Neural progenitor cell (in vitro differentiated cells): ENCODE measurements at regions not wholly inside any gene's neighbourhood (a gene's known extent, or its start where the extent isn't known, plus 50 kb on each side); places are given as distances from the start of the nearest gene placed in this dataset.

Source experiments
- EZH2phosphoT487 ChIP-seq: fragments of 200-600 bp; sonication (generic); IDR thresholded peaks from 2 replicates; pipeline ENCODE4 v1.6.1; 2017; ENCODE audit warnings: antibody characterized with exemption
- TF ChIP-seq, protein P1 (sequence below): fragments of 200-600 bp; sonication (generic); IDR thresholded peaks from 2 replicates; pipeline ENCODE4 v1.5.1; 2017; ENCODE audit warnings: antibody characterized with exemption, mild to moderate bottlenecking

DNA sequence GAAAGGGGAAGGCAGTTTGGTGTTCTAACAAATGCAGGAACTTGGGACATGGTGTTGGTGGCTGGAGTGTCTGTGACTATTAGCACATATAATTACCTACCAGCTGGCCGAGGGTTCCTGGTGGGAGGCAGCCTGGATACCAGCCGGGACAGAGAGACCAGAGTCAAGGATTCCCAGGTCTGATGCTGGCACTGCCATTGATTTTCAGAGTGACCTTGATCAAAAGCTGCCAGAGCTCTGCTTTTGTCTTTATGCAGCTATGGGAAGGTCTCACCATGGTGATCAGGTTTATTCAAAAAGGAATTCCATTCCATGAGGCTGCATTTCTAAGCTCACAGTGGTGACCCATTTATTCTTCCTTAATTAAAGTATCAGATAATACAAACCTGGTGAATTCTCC is 101.0 kb upstream of the PWP1 start:
- TF ChIP-seq, protein P1, sequence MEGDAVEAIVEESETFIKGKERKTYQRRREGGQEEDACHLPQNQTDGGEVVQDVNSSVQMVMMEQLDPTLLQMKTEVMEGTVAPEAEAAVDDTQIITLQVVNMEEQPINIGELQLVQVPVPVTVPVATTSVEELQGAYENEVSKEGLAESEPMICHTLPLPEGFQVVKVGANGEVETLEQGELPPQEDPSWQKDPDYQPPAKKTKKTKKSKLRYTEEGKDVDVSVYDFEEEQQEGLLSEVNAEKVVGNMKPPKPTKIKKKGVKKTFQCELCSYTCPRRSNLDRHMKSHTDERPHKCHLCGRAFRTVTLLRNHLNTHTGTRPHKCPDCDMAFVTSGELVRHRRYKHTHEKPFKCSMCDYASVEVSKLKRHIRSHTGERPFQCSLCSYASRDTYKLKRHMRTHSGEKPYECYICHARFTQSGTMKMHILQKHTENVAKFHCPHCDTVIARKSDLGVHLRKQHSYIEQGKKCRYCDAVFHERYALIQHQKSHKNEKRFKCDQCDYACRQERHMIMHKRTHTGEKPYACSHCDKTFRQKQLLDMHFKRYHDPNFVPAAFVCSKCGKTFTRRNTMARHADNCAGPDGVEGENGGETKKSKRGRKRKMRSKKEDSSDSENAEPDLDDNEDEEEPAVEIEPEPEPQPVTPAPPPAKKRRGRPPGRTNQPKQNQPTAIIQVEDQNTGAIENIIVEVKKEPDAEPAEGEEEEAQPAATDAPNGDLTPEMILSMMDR, result no peak
- no peak for TF ChIP-seq EZH2phosphoT487
